Common myeloid progenitor, CD34-positive (primary cell): ENCODE measurements at regions not wholly inside any gene's neighbourhood (a gene's known extent, or its start where the extent isn't known, plus 50 kb on each side); places are given as distances from the start of the nearest gene placed in this dataset.
"Not testable (repeated sequence)": the region's sequence is repeated elsewhere in the genome, so short reads cannot be mapped to it uniquely, and the experiment has no call there.

ENCODE experiments used
- CTCF ChIA-PET: fragments of 350-600 bp; sonication (Branson Sonifier 250); formaldehyde crosslinking; loops from one replicate; lab custom pipeline; 2021; ENCODE audit warnings: antibody characterized with exemption; lab: Charles Lee
- POLR2A ChIA-PET: fragments of 350-600 bp; sonication (Branson Sonifier 250); formaldehyde crosslinking; loops from one replicate; lab custom pipeline; 2021; ENCODE audit warnings: antibody characterized with exemption; lab: Charles Lee
- DNase-seq, 3 donors: peaks; one replicate each; pipeline versions ENCODE4 v3.0.0 to v3.0.0-alpha.2; 2013
- H3K27ac ChIP-seq, 2 experiments: 1 replicate in 1 of 2; 2 replicates in 1 of 2; pipeline ENCODE4 v1.7.0; 2013; ENCODE audit warnings: inconsistent platforms in 2 of 2, low read length in 2 of 2, mild to moderate bottlenecking in 2 of 2, low read depth in 1 of 2, moderate library complexity in 1 of 2; ENCODE audit not compliant: severe bottlenecking in 2 of 2, insufficient read depth in 1 of 2, poor library complexity in 1 of 2
- H3K27me3 ChIP-seq, 5 experiments: replicated peaks in 2 of 5; 1 replicate in 3 of 5; 2 replicates in 2 of 5; pipeline versions ENCODE4 v1.6.1 to v1.7.0; 2013; ENCODE audit warnings: low read length in 4 of 5, mild to moderate bottlenecking in 2 of 5, moderate library complexity in 2 of 5, inconsistent platforms in 1 of 5; ENCODE audit not compliant: insufficient read depth in 5 of 5, control insufficient read depth in 4 of 5
- H3K36me3 ChIP-seq, 4 experiments: 1 replicate in 2 of 4; 2 replicates in 2 of 4; pipeline versions ENCODE4 v1.6.1 to v1.7.0; 2013; ENCODE audit warnings: low read length in 3 of 4, control low read depth in 1 of 4, mild to moderate bottlenecking in 1 of 4; ENCODE audit not compliant: control insufficient read depth in 4 of 4, insufficient read depth in 4 of 4
- H3K4me1 ChIP-seq, 4 experiments: 1 replicate in 3 of 4; 2 replicates in 1 of 4; pipeline versions ENCODE4 v1.6.1 to v1.7.1; 2013; ENCODE audit warnings: low read length in 3 of 4, mild to moderate bottlenecking in 3 of 4, control low read depth in 1 of 4, inconsistent platforms in 1 of 4, moderate library complexity in 1 of 4; ENCODE audit not compliant: control insufficient read depth in 4 of 4, insufficient read depth in 4 of 4; ENCODE audit errors: control extremely low read depth in 1 of 4
- H3K4me3 ChIP-seq, 7 experiments: 1 replicate in 4 of 7; 2 replicates in 3 of 7; pipeline versions ENCODE4 v1.5.1 to v1.7.0; 2013; ENCODE audit warnings: mild to moderate bottlenecking in 7 of 7, low read length in 6 of 7, moderate library complexity in 6 of 7, inconsistent platforms in 2 of 7, low read depth in 2 of 7, control low read depth in 1 of 7; ENCODE audit not compliant: insufficient read depth in 4 of 7, control insufficient read depth in 1 of 7; ENCODE audit errors: extremely low read depth in 1 of 7
- H3K9me3 ChIP-seq, 5 experiments: 1 replicate in 4 of 5; 2 replicates in 1 of 5; pipeline versions ENCODE4 v1.6.1 to v1.7.1; 2013; ENCODE audit warnings: low read length in 4 of 5, mild to moderate bottlenecking in 2 of 5, inconsistent platforms in 1 of 5, low read depth in 1 of 5, moderate library complexity in 1 of 5; ENCODE audit not compliant: control insufficient read depth in 4 of 5, insufficient read depth in 2 of 5; ENCODE audit errors: control extremely low read depth in 1 of 5
- WGBS: methylation state at CpG from one replicate; pipeline ENCODE4 v1.1.5; 2013; ENCODE audit not compliant: insufficient coverage; 5-methylcytosine and 5-hydroxymethylcytosine counted together

- no peak overlapping the region for H3K4me3 ChIP-seq
- no peaks in the 10 kb centered on the region for H3K36me3 ChIP-seq
- WGBS: no CpG with 5 or more reads among the region's 1 CpG
- H3K4me1 ChIP-seq: no peaks in the 10 kb centered on the region
- H3K9me3 ChIP-seq: no peaks in the 10 kb centered on the region
- ChIA-PET POLR2A (no interaction called here), CTCF (no interaction called here)
- no peak for DNase-seq
- H3K27ac ChIP-seq: no peak overlapping the region
- H3K27me3 ChIP-seq: peaks cover 0 to 2% (median 0%) of the 10 kb centered on the region in 5 experiments
These were observed 102.1 kb upstream of the FSCB start for GRCh38 chr14:44609201-44609600.

- H3K9me3 ChIP-seq: no peaks in the 10 kb centered on the region
- H3K36me3 ChIP-seq: no peaks in the 10 kb centered on the region
- no peak overlapping the region for H3K4me3 ChIP-seq
- H3K4me1 ChIP-seq: no peaks in the 10 kb centered on the region
- ChIA-PET POLR2A (no interaction called here), CTCF (interaction anchor here (1.2 kb wide), 1 partner anchor 17 kb away, joined by 3 read pairs; no protein-coding TSS in a partner anchor)
- no peak overlapping the region for H3K27ac ChIP-seq
- peaks cover 0 to 2% (median 0%) of the 10 kb centered on the region in 5 experiments for H3K27me3 ChIP-seq
- no CpG with 5 or more reads among the region's 1 CpG for WGBS
- no peak for DNase-seq
These were observed 100.6 kb upstream of the FSCB start for GRCh38 chr14:44607701-44608100.

GRCh38 chr14:44606576-44606975 lies 99.5 kb upstream of the FSCB start:
- POLR2A ChIA-PET: no interaction called here
- H3K4me1 ChIP-seq: no peaks in the 10 kb centered on the region
- DNase-seq: no peak
- H3K27me3 ChIP-seq: peaks cover 0 to 2% (median 0%) of the 10 kb centered on the region in 5 experiments
- no peak overlapping the region for H3K4me3 ChIP-seq
- no peaks in the 10 kb centered on the region for H3K9me3 ChIP-seq
- 89% methylated on average over 1 of the region's 3 CpGs for WGBS
- CTCF ChIA-PET: interaction anchor here (1.2 kb wide), 1 partner anchor 18 kb away, joined by 3 read pairs; no protein-coding TSS in a partner anchor
- H3K27ac ChIP-seq: no peak overlapping the region
- no peaks in the 10 kb centered on the region for H3K36me3 ChIP-seq

GRCh38 chr14:44601266-44601665 lies 94.2 kb upstream of the FSCB start:
- H3K4me3 ChIP-seq, POLR2A ChIA-PET, H3K27ac ChIP-seq, H3K27me3 ChIP-seq, H3K4me1 ChIP-seq, CTCF ChIA-PET, H3K9me3 ChIP-seq, DNase-seq, H3K36me3 ChIP-seq: not testable (repeated sequence)
- WGBS: 98% methylated on average over 14 of the region's 37 CpGs

GRCh38 chr14:44589180-44589579 lies 82.1 kb upstream of the FSCB start:
- H3K4me3 ChIP-seq: no peak overlapping the region
- ChIA-PET CTCF (no interaction called here), POLR2A (no interaction called here)
- no peaks in the 10 kb centered on the region for H3K36me3 ChIP-seq
- 100% methylated on average over 1 of the region's 3 CpGs for WGBS
- no peaks in the 10 kb centered on the region for H3K27me3 ChIP-seq
- H3K4me1 ChIP-seq: no peaks in the 10 kb centered on the region
- peaks cover 0 to 1% (median 0%) of the 10 kb centered on the region in 5 experiments for H3K9me3 ChIP-seq
- DNase-seq: no peak
- no peak overlapping the region for H3K27ac ChIP-seq

- ChIA-PET CTCF (no interaction called here), POLR2A (no interaction called here)
- Histone ChIP-seq H3K9me3 (peaks cover 0 to 1% (median 0%) of the 10 kb centered on the region in 5 experiments), H3K36me3 (no peaks in the 10 kb centered on the region), H3K4me1 (no peaks in the 10 kb centered on the region), H3K27ac (no peak overlapping the region), H3K27me3 (no peaks in the 10 kb centered on the region), H3K4me3 (no peak overlapping the region)
- DNase-seq: no peak
These were observed 79.8 kb upstream of the FSCB start for GRCh38 chr14:44586910-44587309.

GRCh38 chr14:44576356-44576755 lies 69.3 kb upstream of the FSCB start:
- DNase-seq: no peak
- no peaks in the 10 kb centered on the region for H3K36me3 ChIP-seq
- no peak overlapping the region for H3K4me3 ChIP-seq
- POLR2A ChIA-PET: no interaction called here
- H3K27ac ChIP-seq: no peak overlapping the region
- CTCF ChIA-PET: no interaction called here
- H3K27me3 ChIP-seq: no peaks in the 10 kb centered on the region
- H3K9me3 ChIP-seq: peaks cover 0 to 8% (median 0%) of the 10 kb centered on the region in 5 experiments
- H3K4me1 ChIP-seq: no peaks in the 10 kb centered on the region
